ENCODE measurements at regions not wholly inside any gene's neighbourhood (a gene's known extent, or its start where the extent isn't known, plus 50 kb on each side); places are given as distances from the start of the nearest gene placed in this dataset.

- ATAC-seq (ENCODE audit: low read depth) (no peak), DNase-seq (no peak)
- no peaks in the 10 kb centered on the region for H3K9me3 Mint-ChIP-seq (ENCODE audit: insufficient read depth)
- no peak overlapping the region for H3K4me2 ChIP-seq (replicated peaks; ENCODE audit: low read depth, low read length, poor library complexity, severe bottlenecking)
- H3K9ac ChIP-seq (ENCODE audit: low read length) = no peak overlapping the region
- no peaks in the 10 kb centered on the region for H3K27me3 ChIP-seq (replicated peaks in 1 of 4; ENCODE audit: control extremely low read depth in 1 of 4, control insufficient read depth in 3 of 4, insufficient read depth in 4 of 4, low read length in 3 of 4)
- H4K20me1 ChIP-seq (ENCODE audit: control insufficient read depth, insufficient read depth, low read length, poor library complexity, severe bottlenecking) = no peaks in the 10 kb centered on the region
- intact Hi-C loops (cut with micrococcal nuclease) = no loop called here
- H3K27me3 Mint-ChIP-seq = no peaks in the 10 kb centered on the region
- H3K4me3 ChIP-seq (ENCODE audit: control extremely low read depth in 1 of 5, extremely low read depth in 1 of 5, insufficient read depth in 1 of 5, low read depth in 2 of 5, low read length in 4 of 5) = no peak overlapping the region
- ChIA-PET CTCF (no interaction called here), POLR2A (no interaction called here)
- H3K4me1 Mint-ChIP-seq = no peaks in the 10 kb centered on the region
- H2AFZ ChIP-seq (ENCODE audit: insufficient read depth, low read depth, low read length, poor library complexity, severe bottlenecking) = no peak overlapping the region
- H3K4me3 Mint-ChIP-seq = no peak overlapping the region
- H3K79me2 ChIP-seq (ENCODE audit: control insufficient read depth, insufficient read depth, low read length) = no peaks in the 10 kb centered on the region
- no peaks in the 10 kb centered on the region for H3K9me3 ChIP-seq (ENCODE audit: control extremely low read depth in 1 of 3, control insufficient read depth in 2 of 3, insufficient read depth in 1 of 3, low read length in 2 of 3)
- no peak for TF ChIP-seq CTCF (IDR thresholded peaks at IDR 0.05)
- TF ChIP-seq EZH2 (IDR thresholded peaks at IDR 0.05; ENCODE audit: borderline replicate concordance, insufficient read depth, low read depth, low read length, poor library complexity, severe bottlenecking) = no peak
- H3K36me3 ChIP-seq (replicated peaks in 1 of 2; ENCODE audit: control extremely low read depth in 1 of 2, control insufficient read depth in 1 of 2, extremely low read depth in 1 of 2, insufficient read depth in 2 of 2, low read length in 1 of 2) = no peaks in the 10 kb centered on the region
- H3K27ac ChIP-seq (ENCODE audit: low read length in 2 of 2) = no peak overlapping the region
- H3K4me1 ChIP-seq (ENCODE audit: control insufficient read depth in 2 of 2, insufficient read depth in 2 of 2, low read length in 2 of 2) = no peaks in the 10 kb centered on the region
- WGBS (ENCODE audit: insufficient coverage) = 0% methylated on average over 1 of the region's 1 CpG
- no peak overlapping the region for H3K27ac Mint-ChIP-seq
Observed at GRCh38 chr10:36676321-36676720, 449.1 kb upstream of the ANKRD30A start.

- no peaks in the 10 kb centered on the region for H4K20me1 ChIP-seq (ENCODE audit: control insufficient read depth, insufficient read depth, low read length, poor library complexity, severe bottlenecking)
- no peaks in the 10 kb centered on the region for H3K27me3 ChIP-seq (replicated peaks in 1 of 4; ENCODE audit: control extremely low read depth in 1 of 4, control insufficient read depth in 3 of 4, insufficient read depth in 4 of 4, low read length in 3 of 4)
- ATAC-seq (ENCODE audit: low read depth) = no peak
- H3K4me2 ChIP-seq (replicated peaks; ENCODE audit: low read depth, low read length, poor library complexity, severe bottlenecking) = no peak overlapping the region
- WGBS (ENCODE audit: insufficient coverage) = 98% methylated on average over 3 of the region's 4 CpGs
- H3K4me1 Mint-ChIP-seq = no peaks in the 10 kb centered on the region
- ChIA-PET CTCF (no interaction called here), POLR2A (no interaction called here)
- H3K9me3 Mint-ChIP-seq (ENCODE audit: insufficient read depth) = no peaks in the 10 kb centered on the region
- H3K27ac ChIP-seq (ENCODE audit: low read length in 2 of 2) = no peak overlapping the region
- H3K4me1 ChIP-seq (ENCODE audit: control insufficient read depth in 2 of 2, insufficient read depth in 2 of 2, low read length in 2 of 2) = no peaks in the 10 kb centered on the region
- no peak overlapping the region for H3K4me3 Mint-ChIP-seq
- no peak overlapping the region for H2AFZ ChIP-seq (ENCODE audit: insufficient read depth, low read depth, low read length, poor library complexity, severe bottlenecking)
- intact Hi-C loops (cut with micrococcal nuclease) = no loop called here
- no peak overlapping the region for H3K4me3 ChIP-seq (ENCODE audit: control extremely low read depth in 1 of 5, extremely low read depth in 1 of 5, insufficient read depth in 1 of 5, low read depth in 2 of 5, low read length in 4 of 5)
- no peak for DNase-seq
- no peaks in the 10 kb centered on the region for H3K36me3 ChIP-seq (replicated peaks in 1 of 2; ENCODE audit: control extremely low read depth in 1 of 2, control insufficient read depth in 1 of 2, extremely low read depth in 1 of 2, insufficient read depth in 2 of 2, low read length in 1 of 2)
- H3K9me3 ChIP-seq (ENCODE audit: control extremely low read depth in 1 of 3, control insufficient read depth in 2 of 3, insufficient read depth in 1 of 3, low read length in 2 of 3) = no peaks in the 10 kb centered on the region
- no peak for TF ChIP-seq CTCF (IDR thresholded peaks at IDR 0.05)
- TF ChIP-seq EZH2 (IDR thresholded peaks at IDR 0.05; ENCODE audit: borderline replicate concordance, insufficient read depth, low read depth, low read length, poor library complexity, severe bottlenecking) = no peak
- no peaks in the 10 kb centered on the region for H3K79me2 ChIP-seq (ENCODE audit: control insufficient read depth, insufficient read depth, low read length)
- no peak overlapping the region for H3K27ac Mint-ChIP-seq
- no peak overlapping the region for H3K9ac ChIP-seq (ENCODE audit: low read length)
- no peaks in the 10 kb centered on the region for H3K27me3 Mint-ChIP-seq
Observed at GRCh38 chr10:36675458-36675880, 449.9 kb upstream of the ANKRD30A start.

All from B cell (primary cell).